Globus pallidus (tissue), 1 donor: ENCODE measurements at regions not wholly inside any gene's neighbourhood (a gene's known extent, or its start where the extent isn't known, plus 50 kb on each side); places are given as distances from the start of the nearest gene placed in this dataset.

ENCODE experiments used
- DNase-seq: peaks from one replicate; pipeline ENCODE4 v3.0.0-alpha.2; 2015; ENCODE audit warnings: low spot score

DNA sequence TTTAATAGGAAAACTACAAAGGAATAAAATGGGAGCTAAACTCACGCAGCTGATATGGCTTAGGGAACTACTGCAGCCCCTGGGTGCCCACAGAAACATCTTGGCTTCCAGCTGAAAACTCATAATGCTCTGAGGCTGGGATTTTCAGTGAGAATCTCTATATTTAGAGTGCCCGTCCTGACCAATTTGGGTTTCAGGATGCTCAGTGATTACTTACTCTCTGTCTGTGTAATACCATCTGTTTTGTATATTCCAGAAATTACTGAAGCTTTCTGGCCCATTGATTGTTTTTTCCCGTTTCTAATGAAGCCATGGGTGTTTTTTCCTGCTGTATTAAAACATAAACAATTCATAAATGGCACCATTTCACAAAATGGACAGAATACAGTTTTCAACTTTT is 50.6 kb upstream of the ZNF385D start:
- no peak for DNase-seq

DNA sequence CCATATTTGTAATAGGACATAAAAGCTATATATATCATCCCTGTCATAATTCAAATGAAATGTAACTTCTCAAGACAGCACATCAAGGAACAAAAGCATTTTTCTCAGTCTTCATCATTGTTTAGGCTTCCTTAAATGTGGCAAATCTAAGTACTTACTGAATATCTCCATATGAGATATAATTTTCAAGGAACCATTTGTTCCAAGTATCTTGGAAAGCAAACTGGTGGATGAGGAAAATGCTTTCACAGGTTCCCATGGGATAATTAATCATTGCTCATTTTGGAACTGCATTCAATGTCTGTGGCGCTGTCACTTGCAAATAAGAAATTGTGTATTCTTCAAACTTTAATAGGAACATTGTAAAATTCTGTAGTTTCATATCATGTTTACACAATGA is 52.6 kb upstream of the ZNF385D start:
- DNase-seq, result no peak

DNA sequence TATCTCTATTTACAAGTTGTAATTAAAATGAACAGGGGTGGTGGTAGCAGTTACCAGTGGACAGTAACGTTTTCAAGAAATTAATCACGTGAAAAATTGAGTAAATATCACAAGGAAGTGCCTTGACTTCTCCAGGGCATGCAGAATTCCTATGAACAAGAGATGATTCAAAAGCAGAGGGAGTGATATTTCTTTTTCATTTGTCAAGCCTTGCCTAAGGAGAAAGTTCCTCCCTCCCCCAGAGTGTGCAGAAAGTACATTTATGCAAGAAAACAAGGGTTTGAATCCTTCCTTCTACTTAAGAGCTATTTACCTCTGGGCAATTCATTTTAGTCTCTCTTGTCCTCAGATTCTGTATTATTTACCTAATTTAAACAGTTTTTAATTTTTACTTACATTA is 53.3 kb upstream of the ZNF385D start:
- no peak for DNase-seq

DNA sequence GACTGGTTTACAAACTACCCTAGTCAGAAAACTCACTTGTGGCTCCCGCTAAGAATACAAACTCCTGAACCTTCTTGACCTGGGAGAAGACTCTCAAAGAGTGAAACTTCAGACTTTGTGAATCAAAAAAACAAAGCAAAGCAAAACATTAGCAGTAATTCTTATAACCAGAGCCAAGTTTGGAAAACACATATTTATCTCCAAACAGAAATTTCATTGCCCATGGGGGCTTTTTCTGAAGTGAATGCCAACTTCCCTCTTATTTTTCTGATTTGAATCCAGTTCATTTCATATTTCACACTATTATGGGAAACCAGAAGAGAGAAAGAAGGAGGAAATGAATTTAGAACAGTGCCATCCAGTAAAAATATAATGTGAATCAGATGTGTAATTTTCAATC is 55.7 kb upstream of the ZNF385D start:
- DNase-seq, result no peak

DNA sequence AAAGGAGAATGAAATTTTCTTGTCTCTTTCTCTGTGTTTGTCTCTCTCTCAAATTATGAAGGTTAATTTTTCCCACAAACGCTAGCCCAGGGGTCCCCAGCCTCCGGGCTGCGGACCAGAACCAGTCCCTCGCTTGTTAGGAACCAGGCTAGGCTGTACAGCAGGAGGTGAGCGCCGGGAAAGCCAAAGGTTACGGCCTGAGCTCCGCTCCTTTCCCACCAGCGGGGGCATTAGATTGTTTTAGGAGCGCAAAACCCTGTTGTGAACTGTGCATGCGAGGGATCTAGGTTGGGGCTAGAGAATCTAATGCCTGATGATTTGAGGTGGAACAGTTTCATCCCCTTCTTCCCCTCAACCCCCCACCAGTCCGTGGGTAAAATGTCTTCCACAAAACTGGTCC is 74.7 kb upstream of the ZNF385D start:
- DNase-seq, result no peak

DNA sequence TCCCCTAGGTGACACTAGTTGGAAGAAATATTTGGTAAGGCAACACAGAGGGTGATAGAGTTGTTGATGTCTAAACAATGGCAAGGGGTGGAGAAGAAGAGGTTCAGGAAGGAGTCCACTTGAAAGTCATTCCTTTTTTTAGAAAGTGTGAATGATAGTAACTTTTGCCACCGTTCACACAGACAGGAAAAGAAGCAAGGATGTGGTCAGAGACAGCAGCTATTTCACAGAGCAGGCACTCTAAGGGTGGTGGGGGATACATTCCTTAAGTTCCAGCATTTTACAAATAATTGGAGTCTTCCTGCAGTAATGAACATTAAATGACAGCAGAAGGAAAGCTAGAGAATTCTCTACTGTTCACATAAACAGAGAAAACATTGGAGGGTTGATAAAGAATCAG is 75.4 kb upstream of the ZNF385D start:
- DNase-seq, result no peak

DNA sequence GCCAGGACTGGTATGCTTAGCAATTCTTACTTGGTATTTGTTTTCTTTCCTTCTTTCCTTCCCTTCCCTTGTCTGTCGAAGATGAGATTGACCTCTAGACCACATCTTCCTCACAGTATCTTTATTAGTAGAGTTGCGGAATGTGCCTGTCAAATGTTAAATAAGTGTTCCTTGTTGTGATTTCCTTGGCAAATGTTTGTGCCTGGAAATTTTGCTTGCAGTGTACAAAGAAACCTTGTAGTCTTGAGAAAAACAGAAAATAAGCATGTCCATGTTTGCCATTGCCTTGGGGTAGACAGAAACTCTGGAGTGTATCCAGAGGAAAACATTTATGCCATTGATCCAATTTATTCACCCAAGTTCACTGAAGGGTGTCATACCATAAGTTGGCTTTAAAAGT is 79.5 kb upstream of the ZNF385D start:
- no peak for DNase-seq

GRCh38 chr3:21835264-21835663 is 84.3 kb upstream of the ZNF385D start:
- DNase-seq, result no peak

GRCh38 chr3:21836227-21836626 is 85.2 kb upstream of the ZNF385D start:
- DNase-seq, result no peak

DNA sequence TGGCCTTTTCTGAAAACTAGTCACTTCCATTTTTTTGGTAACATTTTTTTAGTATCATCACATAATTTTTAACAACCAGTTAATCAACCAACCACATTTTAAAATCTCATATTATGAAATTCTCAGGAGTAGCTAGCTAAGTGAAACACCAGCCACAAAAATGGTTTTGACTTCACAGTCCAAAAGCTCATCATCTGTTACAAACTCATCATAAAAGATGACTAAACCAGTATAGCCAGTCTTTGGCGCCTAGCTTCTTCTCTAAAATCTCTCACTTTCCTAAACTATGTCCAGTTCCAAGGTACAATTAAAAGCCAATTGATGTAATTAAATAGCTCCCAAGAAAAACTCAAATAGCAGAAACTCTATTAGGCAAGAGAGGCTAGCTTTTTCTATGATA is 88.2 kb upstream of the ZNF385D start:
- DNase-seq, result no peak

DNA sequence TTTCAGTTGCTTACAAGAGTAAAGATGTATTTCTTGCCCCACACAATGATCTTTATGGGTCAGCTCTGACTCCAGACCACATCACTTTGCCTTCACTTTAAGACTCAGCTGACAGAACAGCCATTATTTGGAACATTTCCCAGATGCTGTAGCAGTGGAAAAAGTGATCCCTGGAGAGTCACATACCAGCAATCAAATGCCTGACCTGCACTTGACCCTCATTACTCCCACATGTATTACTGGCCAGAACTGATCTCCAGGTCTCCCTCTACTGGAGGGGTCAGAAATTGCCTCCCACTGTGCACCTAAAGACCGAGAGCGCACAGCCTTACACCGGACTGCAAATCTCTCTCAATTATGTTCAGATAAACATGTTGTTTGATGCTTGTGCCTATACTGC is 88.6 kb upstream of the ZNF385D start:
- DNase-seq, result no peak

GRCh38 chr3:21847005-21847404 is 96.0 kb upstream of the ZNF385D start:
- no peak for DNase-seq

GRCh38 chr3:21859124-21860081 is 108.4 kb upstream of the ZNF385D start:
- DNase-seq, result no peak

DNA sequence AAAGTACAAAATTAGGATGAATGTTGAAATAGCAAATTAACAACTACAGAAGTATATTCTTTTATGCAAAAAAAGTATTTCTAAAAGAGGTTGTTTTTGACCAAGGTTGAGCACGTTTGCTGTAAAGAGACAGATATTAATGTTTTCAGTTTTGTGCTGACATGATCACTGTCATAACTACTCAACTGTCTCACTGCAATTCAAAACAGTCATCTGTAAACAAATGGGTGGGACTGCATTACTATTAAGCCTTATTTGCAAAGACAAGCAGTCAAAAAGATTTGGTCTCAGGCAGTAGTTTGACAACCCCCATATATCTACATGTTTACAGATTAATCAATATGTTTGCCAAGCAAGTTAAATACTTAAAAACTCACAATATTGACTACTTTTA is 109.1 kb upstream of the ZNF385D start:
- DNase-seq, result no peak

GRCh38 chr3:21860657-21861056 is 109.6 kb upstream of the ZNF385D start:
- DNase-seq, result no peak

- no peak for DNase-seq
Observed at GRCh38 chr3:21876782-21877181, 125.8 kb upstream of the ZNF385D start.

GRCh38 chr3:21877214-21877754 is 126.3 kb upstream of the ZNF385D start:
- DNase-seq, result no peak

- DNase-seq, result no peak
Observed at GRCh38 chr3:21879184-21879886, 128.3 kb upstream of the ZNF385D start.

- no peak for DNase-seq
Observed at GRCh38 chr3:21888656-21889055, 137.6 kb upstream of the ZNF385D start.

DNA sequence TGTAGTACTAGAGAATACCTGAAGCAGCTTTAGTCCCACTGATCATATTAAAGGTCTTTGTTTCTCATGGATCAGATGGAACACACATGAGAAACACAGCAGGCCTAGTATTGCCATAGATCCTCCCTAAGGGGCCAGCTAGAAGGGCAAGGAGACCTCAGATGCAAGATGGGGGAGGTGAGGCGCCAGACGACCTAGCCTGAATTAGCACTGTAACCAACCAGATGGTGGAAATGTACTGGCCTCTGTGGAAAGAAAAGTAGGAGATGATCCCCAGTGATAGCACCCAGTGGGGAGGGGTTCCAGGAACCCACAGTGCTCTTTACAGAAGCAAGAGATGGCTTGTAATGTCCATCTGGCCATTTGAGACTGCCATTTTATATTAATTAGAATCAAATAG is 138.2 kb upstream of the ZNF385D start:
- DNase-seq, result no peak

DNA sequence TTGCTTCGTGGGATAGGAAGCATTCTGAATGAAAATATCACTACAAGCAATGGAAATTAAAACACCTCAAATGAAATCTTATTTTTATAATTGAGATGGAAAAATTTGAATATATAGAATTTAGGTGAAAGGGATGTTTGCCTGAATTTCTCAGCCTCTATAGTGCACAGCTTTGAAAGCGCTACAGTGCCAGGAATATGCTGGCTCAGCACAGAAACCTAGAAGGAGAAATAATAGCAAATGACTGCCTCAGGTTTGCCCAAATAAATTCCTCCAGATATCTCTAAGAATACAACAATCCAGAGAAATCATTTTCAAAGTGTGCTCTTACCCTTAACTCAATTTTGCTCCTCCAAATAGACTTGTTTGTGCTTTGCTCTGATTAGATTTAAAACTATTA is 141.1 kb upstream of the ZNF385D start:
- no peak for DNase-seq

DNA sequence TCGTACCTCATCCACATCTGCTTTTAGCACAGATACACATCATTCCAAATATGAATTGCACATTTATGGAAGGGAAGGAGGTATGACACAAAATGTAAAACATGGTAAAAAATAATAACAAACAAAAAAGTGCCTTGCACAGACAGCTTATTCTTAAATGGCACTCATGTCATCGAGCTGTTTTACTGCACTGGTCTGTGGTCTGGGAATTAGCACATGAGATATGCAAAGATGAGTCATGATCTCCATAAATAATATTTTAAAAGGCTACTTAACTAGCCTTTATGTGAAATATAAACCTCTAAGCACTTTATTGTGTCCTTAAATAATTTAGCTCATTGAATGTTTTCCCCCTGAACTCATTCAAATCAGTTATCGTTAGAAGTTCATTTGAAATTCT is 142.2 kb upstream of the ZNF385D start:
- DNase-seq, result no peak
